ENCODE measurements at regions not wholly inside any gene's neighbourhood (a gene's known extent, or its start where the extent isn't known, plus 50 kb on each side); places are given as distances from the start of the nearest gene placed in this dataset.
"Not testable (repeated sequence)": the region's sequence is repeated elsewhere in the genome, so short reads cannot be mapped to it uniquely, and the experiment has no call there.

- no peak for DNase-seq (ENCODE audit: low spot score)
Measured at GRCh38 chr6:90372450-90372849, 75.8 kb upstream of the BACH2 start.

GRCh38 chr6:90370493-90370959 lies 73.9 kb upstream of the BACH2 start:
- DNase-seq (ENCODE audit: low spot score), result no peak

GRCh38 chr6:90369651-90370050 lies 73.0 kb upstream of the BACH2 start:
- DNase-seq (ENCODE audit: low spot score), result no peak

DNA sequence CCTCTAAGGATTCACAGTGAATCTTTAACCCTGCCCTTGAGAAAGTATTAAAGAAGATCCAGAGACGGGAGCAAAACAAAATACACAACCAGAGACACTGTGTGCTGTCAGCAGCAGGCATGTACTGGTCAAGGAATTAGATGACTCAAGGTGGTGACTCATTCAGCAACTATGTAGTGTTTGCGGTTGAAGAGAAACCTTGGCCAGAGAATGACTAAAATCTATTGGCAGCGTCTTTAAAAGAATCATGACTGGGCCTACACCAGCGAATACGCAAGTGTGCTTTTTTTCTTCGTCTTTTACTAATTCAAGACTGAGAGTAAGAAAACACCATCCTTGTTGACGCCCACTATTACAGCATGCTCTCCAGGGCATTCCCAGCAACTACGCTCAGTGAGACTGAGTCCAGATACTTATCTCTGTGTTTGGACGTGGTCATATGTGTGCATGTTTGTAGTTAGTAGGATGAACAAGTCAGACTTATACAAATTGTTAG lies 72.4 kb upstream of the BACH2 start:
- peak; percentile 24 for DNase-seq (ENCODE audit: low spot score)

GRCh38 chr6:90368601-90369000 lies 72.0 kb upstream of the BACH2 start:
- no peak for DNase-seq (ENCODE audit: low spot score)

DNA sequence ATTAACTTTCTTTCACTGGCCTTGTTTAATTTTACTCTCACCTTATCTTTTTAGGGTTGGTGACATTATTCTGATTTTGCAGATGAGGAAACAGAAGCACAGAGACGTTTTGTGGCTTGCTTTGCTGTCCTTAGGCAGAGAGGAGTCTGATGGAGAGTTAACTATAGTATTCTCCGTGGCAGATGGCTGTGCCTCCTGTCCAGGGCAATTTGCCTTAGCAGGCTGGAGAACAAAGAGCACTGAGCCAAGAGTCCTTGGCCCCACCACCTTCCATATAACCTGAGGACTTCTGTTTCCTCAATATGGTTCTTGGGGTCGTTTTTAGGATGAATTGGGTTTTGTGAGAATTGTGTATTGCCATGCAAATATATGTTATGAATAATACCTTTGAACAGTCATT lies 71.4 kb upstream of the BACH2 start:
- DNase-seq (ENCODE audit: low spot score), result no peak

DNA sequence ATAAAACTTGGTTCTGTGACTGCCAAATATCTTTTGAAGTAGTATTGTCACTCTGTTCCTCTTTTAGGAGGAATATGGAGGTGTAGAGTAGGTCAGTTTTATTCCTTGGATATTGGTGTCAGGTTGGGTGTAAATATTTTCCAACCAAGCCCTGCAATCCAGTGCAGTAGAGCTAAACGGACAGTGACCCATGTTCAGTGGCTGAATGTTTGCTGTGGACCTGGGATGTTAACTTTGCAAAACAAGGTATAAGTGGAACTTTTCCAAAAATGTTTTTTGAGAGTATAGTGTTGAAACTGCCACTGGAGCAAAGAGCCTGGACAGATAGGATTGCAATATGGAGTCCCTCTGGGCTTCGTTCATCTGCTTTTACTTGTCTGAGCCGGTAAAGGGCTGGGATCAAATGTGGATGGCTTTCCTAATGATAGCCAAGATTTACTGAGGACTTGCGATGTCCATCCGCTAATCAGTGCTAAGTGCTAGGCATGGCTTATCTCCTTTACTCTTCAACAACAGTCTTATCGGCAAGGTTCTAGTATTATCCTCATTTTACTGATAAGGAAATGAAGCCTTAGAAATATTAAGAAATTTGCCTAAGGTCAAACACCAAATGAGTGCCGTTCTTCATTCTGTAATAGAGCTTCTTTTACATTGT lies 69.0 kb upstream of the BACH2 start:
- no peak for DNase-seq (ENCODE audit: low spot score)

GRCh38 chr6:90365002-90365401 lies 68.4 kb upstream of the BACH2 start:
- DNase-seq (ENCODE audit: low spot score), result no peak

GRCh38 chr6:90364286-90364685 lies 67.6 kb upstream of the BACH2 start:
- DNase-seq (ENCODE audit: low spot score), result no peak

DNA sequence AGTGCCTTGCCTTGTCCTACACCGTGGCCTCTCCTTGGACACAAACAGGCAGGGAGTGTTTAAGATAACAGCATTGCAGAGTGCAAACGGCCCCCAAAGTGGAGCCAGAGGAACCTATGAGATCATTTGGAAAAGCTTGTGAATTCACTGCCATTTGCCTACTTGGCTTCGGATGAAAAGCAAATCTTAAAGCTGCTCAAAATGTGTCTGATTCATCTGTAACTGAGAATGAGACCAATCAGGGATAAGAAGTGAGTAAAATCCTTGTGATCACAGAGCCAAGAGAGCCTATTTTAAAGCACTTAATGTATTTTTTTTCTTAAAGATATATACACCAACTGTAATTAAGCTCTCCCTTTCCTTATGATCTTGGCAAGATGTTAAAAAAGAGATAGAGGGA lies 65.7 kb upstream of the BACH2 start:
- no peak for DNase-seq (ENCODE audit: low spot score)

GRCh38 chr6:90361174-90361573 lies 64.5 kb upstream of the BACH2 start:
- DNase-seq (ENCODE audit: low spot score), result no peak

DNA sequence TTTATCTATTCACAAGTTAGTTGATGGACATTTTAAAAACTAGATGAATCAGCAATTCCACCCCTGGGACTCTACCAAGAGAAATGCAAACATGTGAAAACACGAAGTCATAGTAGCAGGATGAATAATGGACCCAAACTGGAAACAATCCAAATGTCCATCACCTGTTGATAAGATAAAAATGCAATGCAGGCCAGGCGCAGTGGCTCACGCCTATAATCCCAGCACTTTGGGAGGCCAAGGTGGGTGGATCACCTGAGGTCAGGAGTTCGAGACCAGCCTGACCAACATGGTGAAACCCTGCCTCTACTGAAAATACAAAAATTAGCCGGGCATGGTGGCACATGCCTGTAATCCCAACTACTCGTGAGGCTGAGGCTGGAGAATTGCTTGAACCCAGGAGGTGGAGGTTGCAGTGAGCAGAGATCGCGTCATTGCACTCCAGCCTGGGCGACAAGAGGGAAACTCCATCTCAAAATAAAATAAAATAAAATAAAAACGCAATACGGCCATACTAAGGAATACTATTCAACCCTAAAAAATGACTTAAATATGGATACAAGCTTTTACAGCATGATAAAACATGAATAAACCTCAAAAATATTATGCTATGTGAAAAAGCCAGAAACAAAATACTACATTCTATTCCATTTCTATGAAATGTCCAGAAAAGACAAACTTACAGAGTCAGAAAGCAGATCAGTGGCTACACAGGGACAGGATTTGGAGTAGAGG lies 61.6 kb upstream of the BACH2 start:
- not testable (repeated sequence) for DNase-seq (ENCODE audit: low spot score)

DNA sequence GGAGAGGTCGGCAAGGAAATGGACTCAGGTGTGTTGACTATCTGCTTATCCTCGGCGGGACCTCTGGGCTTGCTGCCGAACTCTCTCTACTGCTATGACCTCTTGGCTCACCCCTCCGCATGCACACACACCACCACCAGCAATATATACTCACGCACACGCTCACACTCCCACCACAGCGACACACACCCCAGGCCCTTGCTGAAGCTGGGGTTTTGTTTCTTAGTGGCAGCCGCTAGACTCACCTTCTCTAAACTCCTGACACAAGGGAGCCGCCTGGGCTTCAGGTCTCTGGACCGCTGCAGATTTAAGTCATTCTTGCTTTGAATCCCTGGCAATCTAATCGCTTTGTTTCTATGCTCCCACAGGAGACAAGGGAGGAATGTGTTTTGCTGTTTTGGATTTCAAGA lies 59.4 kb upstream of the BACH2 start:
- DNase-seq (ENCODE audit: low spot score), result no peak

DNA sequence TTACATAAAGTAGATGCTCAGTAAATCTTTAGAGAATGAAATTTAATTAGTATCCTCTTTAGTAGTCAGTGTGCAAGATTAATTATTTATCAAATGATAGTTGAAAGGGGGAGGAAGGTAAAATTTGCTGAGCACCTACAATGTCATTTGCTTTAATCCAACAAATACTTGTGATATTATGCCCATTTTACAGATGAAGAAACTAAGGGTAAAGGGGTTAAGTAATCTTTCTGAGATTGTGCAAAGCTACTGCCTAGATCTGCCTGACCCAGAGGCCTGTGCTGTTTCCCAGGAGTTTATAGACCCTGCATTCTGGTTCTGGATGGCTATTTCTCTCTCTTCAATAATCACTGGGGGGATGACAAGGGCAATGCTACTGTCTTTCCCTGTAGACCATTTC lies 58.3 kb upstream of the BACH2 start:
- DNase-seq (ENCODE audit: low spot score), result no peak

GRCh38 chr6:90351696-90352095 lies 55.1 kb upstream of the BACH2 start:
- DNase-seq (ENCODE audit: low spot score), result no peak

DNA sequence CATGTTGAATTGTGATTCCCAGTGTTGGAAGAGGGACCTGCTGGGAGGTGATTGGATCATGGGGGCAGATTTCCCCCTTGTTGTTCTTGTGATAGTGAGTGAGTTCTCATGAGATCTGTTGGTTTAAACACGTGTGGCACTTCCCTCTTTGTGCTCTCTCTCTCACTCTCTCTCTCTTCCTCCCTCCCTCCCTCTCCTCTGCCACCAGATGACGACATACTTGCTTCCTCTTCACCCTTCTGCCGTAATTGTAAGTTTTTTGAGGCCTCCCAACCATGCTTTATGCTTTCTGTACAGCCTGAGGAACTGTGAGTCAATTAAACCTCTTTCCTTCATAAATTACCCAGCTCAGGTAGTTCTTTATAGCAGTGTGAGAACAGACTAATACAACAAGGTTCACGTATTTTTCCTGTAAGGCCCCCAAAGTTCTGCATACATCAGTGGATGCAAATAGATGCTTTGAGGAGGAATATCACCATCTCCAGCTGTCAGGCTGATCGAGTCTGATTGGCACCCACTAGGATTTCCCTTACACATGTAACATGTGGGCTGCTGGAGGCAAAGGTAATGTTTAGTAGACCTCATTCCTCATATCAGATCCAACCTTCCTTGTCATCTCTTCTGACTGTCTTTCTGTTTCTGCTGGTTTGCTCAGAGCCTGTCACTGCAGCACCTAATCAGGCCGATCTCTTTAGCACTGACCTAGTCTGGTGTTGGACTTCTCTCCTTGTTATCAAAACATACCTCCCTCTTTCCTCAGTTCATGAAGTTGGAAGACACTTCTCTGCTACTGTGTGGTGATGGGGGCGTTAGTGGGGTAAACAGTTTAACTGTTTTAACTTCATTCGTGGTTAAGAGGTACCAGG lies 54.3 kb upstream of the BACH2 start:
- DNase-seq (ENCODE audit: low spot score), result no peak

GRCh38 chr6:90347411-90347851 lies 50.8 kb upstream of the BACH2 start:
- DNase-seq (ENCODE audit: low spot score), result no peak

GRCh38 chr6:90346729-90347128 lies 50.1 kb upstream of the BACH2 start:
- DNase-seq (ENCODE audit: low spot score), result no peak
